HG03139 (cell line): ENCODE measurements at regions not wholly inside any gene's neighbourhood (a gene's known extent, or its start where the extent isn't known, plus 50 kb on each side); places are given as distances from the start of the nearest gene placed in this dataset.
"Not testable (repeated sequence)": the region's sequence is repeated elsewhere in the genome, so short reads cannot be mapped to it uniquely, and the experiment has no call there.

Experiments used
- ATAC-seq: cut with Tn5 transposase; IDR thresholded peaks from one replicate; pipeline ENCODE4 v1.9.1; 2021; ENCODE audit not compliant: unreplicated experiment

- no peak for ATAC-seq
These were observed 819.6 kb downstream of the RNF144A start for GRCh38 chr2:7736646-7737305.

DNA sequence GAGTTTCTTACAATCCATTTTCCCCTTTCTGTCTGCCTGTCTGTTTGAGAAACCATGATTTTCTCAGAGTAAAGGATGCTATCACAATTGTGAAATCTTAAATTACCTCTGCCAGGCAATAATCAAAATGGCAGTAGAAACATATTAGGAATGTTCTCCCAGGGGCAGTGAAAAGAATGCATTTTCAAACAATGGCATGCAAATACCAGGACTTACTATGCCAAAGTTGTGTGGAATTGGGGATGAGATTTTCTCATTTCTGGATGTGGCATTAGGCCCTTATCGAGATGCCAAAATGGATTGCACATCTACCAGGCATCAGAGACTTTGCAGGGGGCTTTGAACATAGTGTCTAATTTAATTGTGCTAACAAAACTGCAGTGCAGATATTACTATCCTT, 821.4 kb downstream of the RNF144A start:
- ATAC-seq: no peak

- ATAC-seq: no peak
These were observed 822.9 kb downstream of the RNF144A start for GRCh38 chr2:7740114-7740513.

DNA sequence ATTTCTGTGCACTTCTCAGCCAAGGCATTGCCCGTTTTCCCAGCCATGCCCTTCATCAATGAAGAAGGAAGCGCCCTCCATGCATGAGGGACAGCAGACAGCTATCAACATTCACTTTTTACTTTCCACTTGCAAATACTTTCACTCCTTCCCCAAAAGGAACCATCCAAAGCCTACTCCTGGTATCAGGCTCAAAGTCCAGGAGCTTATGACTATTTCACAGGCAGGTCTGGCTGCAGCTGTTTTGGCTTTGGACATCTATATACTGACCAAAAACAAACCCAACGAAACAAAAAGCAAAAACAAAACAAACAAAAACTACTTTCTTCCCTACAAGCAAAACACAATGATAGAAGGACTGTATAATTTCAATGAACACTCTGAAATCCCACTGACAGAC, 825.1 kb downstream of the RNF144A start:
- ATAC-seq: no peak

- ATAC-seq: no peak
These were observed 827.6 kb downstream of the RNF144A start for GRCh38 chr2:7744827-7745226.

DNA sequence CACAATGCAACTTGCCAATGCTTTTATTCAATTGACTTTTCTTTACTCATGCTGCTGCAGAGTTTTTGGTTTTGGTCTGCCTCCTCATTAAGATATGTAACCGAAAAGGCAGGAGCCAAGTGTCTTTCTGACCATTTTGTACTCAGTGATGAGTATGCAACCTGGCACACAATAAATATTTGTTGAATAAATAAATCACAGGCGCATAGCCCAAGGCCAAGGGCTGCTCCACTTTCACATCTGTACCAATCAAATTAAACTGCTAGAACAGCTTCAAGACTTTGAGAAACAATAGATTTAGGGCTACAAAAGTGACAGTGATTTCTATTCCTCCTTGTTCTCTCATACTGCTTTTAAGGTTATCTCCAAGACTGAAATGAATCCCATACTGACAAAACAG, 828.2 kb downstream of the RNF144A start:
- ATAC-seq: no peak

DNA sequence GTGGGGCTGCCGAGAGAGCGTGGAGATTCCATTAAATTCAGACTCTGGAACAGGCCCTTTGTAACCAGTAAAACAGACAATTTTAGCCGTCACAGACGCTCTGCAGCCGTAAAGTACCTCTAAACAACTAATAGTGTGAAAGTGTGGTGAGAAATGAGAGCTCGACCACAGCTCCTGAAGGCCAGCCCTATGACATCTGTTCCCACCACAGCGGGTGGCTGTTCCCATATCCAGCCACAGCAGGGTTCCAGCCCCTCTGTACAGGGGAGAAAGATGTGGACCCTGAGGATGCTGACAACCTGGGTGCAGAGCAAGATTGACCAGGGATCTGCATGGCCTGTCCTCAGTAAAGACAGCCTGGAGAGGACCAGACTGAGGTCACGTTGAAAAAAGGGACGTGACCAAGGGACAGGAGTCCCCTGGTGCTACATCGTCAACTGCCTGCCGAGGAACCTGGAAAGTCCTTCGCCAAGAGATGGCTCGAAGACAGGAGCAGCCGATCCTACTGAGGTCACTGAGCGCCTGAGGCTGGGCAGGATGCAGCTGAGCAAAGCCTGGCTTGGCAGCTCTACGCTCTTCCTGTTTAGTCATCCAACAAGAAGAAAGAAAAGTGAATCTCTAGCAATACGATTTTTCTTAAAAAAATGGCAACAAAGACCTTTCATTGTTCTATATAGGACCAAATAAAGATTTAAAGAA, 831.7 kb downstream of the RNF144A start:
- no peak for ATAC-seq

DNA sequence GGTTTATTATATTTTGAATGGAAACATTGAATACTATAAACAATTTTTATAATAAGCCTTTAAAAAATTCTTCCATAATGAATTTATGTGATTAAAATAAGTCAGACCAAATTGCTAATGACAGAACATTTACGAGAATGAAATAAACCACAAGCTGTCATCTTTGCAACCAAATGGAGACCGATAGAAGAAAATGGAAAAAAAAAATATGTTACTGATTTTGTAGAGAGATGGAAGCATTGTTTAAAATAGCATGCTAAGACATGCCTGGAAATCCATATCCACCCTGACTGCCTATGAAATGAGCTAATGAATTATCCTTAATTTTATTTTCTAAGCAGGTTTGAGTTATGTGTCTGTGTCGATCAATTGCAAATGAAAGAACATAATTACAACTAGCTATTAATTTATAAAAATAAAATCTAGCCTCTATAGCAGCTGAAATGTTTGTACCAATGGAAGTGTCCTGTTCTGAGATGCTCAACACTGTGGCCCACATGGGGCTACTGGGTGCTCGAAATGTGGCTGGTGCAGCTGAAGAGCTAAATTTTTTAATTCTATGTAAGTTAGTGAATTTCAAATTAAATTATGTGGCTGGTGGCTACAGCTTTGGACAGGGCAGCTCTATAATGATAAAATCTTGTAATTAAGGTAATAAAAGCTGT, 832.8 kb downstream of the RNF144A start:
- no peak for ATAC-seq

DNA sequence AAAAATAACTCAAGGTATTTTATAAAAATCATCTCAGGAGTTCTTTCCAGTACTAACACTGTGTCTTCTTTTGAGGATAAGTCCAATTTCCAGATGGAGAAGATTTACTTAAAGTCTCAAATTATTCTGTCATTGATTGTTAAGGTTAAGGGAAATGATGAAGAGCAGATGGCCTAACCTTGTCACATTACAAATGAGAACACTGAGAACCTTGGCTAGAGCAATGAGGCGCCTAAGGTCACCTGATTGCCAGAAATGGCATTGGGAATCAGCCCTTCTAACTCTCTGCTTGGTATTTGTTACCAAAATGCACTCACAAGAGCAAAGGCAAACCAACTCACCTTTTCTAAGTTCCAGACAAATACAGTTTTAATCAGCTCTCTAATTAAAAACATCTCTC, 835.1 kb downstream of the RNF144A start:
- no peak for ATAC-seq

GRCh38 chr2:7753777-7754176, 836.6 kb downstream of the RNF144A start:
- ATAC-seq: no peak

GRCh38 chr2:7755879-7756278, 838.7 kb downstream of the RNF144A start:
- no peak for ATAC-seq

DNA sequence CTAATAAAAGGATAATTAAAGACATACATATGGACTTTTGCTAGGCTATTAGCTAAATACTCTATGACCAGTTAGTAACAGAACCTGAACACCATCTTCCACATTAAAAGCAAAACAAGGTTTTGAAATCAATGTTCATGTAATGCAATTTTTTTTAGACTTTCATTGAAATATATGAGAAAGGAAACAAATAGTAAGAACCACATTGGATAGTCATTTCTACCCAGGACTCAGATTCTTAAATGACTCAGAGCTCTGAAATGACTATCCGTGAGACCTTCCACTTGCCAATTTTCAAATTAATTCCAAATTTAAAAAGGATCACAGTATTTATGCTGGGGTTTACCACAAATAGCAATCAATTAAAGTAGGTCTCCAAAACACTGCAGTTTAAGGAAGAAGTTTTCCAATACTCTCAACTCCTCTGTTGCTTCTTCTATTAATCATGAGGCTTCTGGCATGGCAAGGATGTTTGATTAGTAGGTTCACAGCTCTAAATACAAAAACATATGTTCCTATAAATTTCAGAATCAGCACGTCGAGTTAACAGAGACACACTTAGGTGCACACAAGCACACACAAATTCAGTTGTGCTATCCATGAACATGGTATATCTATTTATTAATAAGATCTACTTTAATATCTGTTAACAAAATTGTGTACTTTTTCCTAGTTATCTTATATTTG, 841.0 kb downstream of the RNF144A start:
- no peak for ATAC-seq

- ATAC-seq: no peak
These were observed 842.7 kb downstream of the RNF144A start for GRCh38 chr2:7759898-7760297.

- ATAC-seq: not testable (repeated sequence)
These were observed 846.2 kb downstream of the RNF144A start for GRCh38 chr2:7763418-7763817.

GRCh38 chr2:7765236-7765635, 848.0 kb downstream of the RNF144A start:
- ATAC-seq: no peak

GRCh38 chr2:7766088-7766722, 849.0 kb downstream of the RNF144A start:
- ATAC-seq: no peak

- ATAC-seq: no peak
These were observed 849.9 kb downstream of the RNF144A start for GRCh38 chr2:7766978-7767565.

- ATAC-seq: no peak
These were observed 850.7 kb downstream of the RNF144A start for GRCh38 chr2:7767902-7768301.

GRCh38 chr2:7771781-7772180, 854.6 kb downstream of the RNF144A start:
- no peak for ATAC-seq

GRCh38 chr2:7773362-7774360, 856.4 kb downstream of the RNF144A start:
- ATAC-seq: peak; percentile 56
